ENCODE measurements at regions not wholly inside any gene's neighbourhood (a gene's known extent, or its start where the extent isn't known, plus 50 kb on each side); places are given as distances from the start of the nearest gene placed in this dataset.

- TF ChIP-seq FOXJ3 (CRISPR knock-in tag; IDR thresholded peaks at IDR 0.05; ENCODE audit: borderline replicate concordance): no peak
- no peak for TF ChIP-seq FOXP1 (CRISPR knock-in tag; IDR thresholded peaks at IDR 0.05; ENCODE audit: borderline replicate concordance)
- no peak for TF ChIP-seq CTCF (IDR thresholded peaks at IDR 0.05)
- TF ChIP-seq CREB1 (CRISPR knock-in tag; IDR thresholded peaks at IDR 0.05): no peak
- no peak for TF ChIP-seq MAX (CRISPR knock-in tag; IDR thresholded peaks at IDR 0.05)
- no peak for TF ChIP-seq CREM (CRISPR knock-in tag; IDR thresholded peaks at IDR 0.05)
- TF ChIP-seq ETV6 (CRISPR knock-in tag; IDR thresholded peaks at IDR 0.05): no peak
- TF ChIP-seq, protein P1, sequence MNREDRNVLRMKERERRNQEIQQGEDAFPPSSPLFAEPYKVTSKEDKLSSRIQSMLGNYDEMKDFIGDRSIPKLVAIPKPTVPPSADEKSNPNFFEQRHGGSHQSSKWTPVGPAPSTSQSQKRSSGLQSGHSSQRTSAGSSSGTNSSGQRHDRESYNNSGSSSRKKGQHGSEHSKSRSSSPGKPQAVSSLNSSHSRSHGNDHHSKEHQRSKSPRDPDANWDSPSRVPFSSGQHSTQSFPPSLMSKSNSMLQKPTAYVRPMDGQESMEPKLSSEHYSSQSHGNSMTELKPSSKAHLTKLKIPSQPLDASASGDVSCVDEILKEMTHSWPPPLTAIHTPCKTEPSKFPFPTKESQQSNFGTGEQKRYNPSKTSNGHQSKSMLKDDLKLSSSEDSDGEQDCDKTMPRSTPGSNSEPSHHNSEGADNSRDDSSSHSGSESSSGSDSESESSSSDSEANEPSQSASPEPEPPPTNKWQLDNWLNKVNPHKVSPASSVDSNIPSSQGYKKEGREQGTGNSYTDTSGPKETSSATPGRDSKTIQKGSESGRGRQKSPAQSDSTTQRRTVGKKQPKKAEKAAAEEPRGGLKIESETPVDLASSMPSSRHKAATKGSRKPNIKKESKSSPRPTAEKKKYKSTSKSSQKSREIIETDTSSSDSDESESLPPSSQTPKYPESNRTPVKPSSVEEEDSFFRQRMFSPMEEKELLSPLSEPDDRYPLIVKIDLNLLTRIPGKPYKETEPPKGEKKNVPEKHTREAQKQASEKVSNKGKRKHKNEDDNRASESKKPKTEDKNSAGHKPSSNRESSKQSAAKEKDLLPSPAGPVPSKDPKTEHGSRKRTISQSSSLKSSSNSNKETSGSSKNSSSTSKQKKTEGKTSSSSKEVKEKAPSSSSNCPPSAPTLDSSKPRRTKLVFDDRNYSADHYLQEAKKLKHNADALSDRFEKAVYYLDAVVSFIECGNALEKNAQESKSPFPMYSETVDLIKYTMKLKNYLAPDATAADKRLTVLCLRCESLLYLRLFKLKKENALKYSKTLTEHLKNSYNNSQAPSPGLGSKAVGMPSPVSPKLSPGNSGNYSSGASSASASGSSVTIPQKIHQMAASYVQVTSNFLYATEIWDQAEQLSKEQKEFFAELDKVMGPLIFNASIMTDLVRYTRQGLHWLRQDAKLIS (CRISPR knock-in tag; IDR thresholded peaks at IDR 0.05; ENCODE audit: borderline replicate concordance): no peak
- TF ChIP-seq, protein P2, sequence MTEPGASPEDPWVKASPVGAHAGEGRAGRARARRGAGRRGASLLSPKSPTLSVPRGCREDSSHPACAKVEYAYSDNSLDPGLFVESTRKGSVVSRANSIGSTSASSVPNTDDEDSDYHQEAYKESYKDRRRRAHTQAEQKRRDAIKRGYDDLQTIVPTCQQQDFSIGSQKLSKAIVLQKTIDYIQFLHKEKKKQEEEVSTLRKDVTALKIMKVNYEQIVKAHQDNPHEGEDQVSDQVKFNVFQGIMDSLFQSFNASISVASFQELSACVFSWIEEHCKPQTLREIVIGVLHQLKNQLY (CRISPR knock-in tag; IDR thresholded peaks at IDR 0.05): no peak
These were observed 273.0 kb upstream of the PLET1 start for GRCh38 chr11:112533682-112534081.

Data from WTC11 (cell line).